ENCODE measurements at regions not wholly inside any gene's neighbourhood (a gene's known extent, or its start where the extent isn't known, plus 50 kb on each side); places are given as distances from the start of the nearest gene placed in this dataset.
A peak's percentile ranks its signal among the peaks of the same experiment; 100 is the strongest.
"Not testable (repeated sequence)": the region's sequence is repeated elsewhere in the genome, so short reads cannot be mapped to it uniquely, and the experiment has no call there.

- H3K27ac ChIP-seq (ENCODE audit: low read depth, low read length); H3K36me3 ChIP-seq (ENCODE audit: control insufficient read depth in 1 of 2, insufficient read depth in 2 of 2, low read length in 2 of 2); H3K4me3 ChIP-seq (ENCODE audit: low read depth in 1 of 2, low read length in 2 of 2); H3K9ac ChIP-seq (ENCODE audit: low read depth in 1 of 2, low read length in 2 of 2); H3K27me3 ChIP-seq (ENCODE audit: control insufficient read depth in 1 of 2, insufficient read depth in 2 of 2, low read length in 2 of 2); H3K9me3 ChIP-seq (ENCODE audit: control insufficient read depth in 1 of 2, low read length in 2 of 2); H3K4me1 ChIP-seq (ENCODE audit: control insufficient read depth in 1 of 2, insufficient read depth in 2 of 2, low read length in 2 of 2): not testable (repeated sequence)
Measured at GRCh38 chr21:32823296-32823695, 51.7 kb upstream of the PAXBP1 start.

- Histone ChIP-seq H3K9me3 (ENCODE audit: control insufficient read depth in 1 of 2, low read length in 2 of 2) (no peaks in the 10 kb centered on the region), H3K4me3 (ENCODE audit: low read depth in 1 of 2, low read length in 2 of 2) (no peak overlapping the region), H3K27me3 (ENCODE audit: control insufficient read depth in 1 of 2, insufficient read depth in 2 of 2, low read length in 2 of 2) (no peaks in the 10 kb centered on the region), H3K27ac (ENCODE audit: low read depth, low read length) (no peak overlapping the region), H3K36me3 (ENCODE audit: control insufficient read depth in 1 of 2, insufficient read depth in 2 of 2, low read length in 2 of 2) (no peaks in the 10 kb centered on the region), H3K4me1 (ENCODE audit: control insufficient read depth in 1 of 2, insufficient read depth in 2 of 2, low read length in 2 of 2) (no peaks in the 10 kb centered on the region), H3K9ac (ENCODE audit: low read depth in 1 of 2, low read length in 2 of 2) (no peak overlapping the region)
Measured at GRCh38 chr21:32824950-32825349, 53.4 kb upstream of the PAXBP1 start.

DNA sequence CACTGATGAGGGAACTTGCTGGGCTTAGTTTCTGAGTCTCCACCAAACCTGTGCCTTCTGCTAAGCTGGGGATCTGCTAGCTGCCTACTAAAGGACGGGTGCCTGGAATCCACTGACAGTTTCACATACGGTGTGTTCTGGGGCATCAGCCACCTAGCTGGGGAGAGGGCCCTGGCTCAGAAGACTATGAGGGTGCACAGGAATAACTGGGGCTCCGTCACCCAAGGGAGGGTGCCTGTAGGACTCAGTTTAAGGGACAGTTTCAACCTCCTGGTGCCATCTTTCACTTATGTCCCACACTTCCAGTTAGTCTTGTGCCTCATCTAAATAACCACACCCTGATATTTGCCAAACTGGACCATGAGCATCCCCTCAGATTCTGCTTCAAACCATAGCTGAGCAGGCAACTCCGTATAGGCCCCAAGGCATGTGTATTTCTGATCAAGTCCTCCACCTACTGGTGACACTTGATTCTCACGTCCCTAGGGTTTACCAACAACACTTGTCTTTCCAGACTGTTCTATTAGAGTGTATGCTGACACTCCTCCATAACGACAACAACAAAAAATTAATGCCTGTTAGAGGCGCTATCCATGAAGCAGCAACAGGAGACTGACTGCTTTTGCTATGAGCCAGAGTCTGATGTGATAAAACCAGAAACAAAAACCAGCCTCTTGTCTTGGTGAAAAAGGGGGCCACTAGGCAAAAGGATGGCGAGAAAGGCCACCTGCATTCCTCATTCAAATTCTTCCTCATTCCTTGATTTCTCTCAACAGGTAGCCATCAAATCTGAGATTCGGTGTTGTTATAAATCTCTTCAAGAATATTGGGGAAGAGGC is 55.0 kb upstream of the PAXBP1 start:
- Histone ChIP-seq H3K9me3 (ENCODE audit: control insufficient read depth in 1 of 2, low read length in 2 of 2) (no peaks in the 10 kb centered on the region), H3K27ac (ENCODE audit: low read depth, low read length) (no peak overlapping the region), H3K4me1 (ENCODE audit: control insufficient read depth in 1 of 2, insufficient read depth in 2 of 2, low read length in 2 of 2) (no peaks in the 10 kb centered on the region), H3K9ac (ENCODE audit: low read depth in 1 of 2, low read length in 2 of 2) (peak overlapping the region in 1 of 2 donors; percentile 15), H3K36me3 (ENCODE audit: control insufficient read depth in 1 of 2, insufficient read depth in 2 of 2, low read length in 2 of 2) (no peaks in the 10 kb centered on the region), H3K4me3 (ENCODE audit: low read depth in 1 of 2, low read length in 2 of 2) (no peak overlapping the region), H3K27me3 (ENCODE audit: control insufficient read depth in 1 of 2, insufficient read depth in 2 of 2, low read length in 2 of 2) (no peaks in the 10 kb centered on the region)

- Histone ChIP-seq H3K27me3 (ENCODE audit: control insufficient read depth in 1 of 2, insufficient read depth in 2 of 2, low read length in 2 of 2) (no peaks in the 10 kb centered on the region), H3K36me3 (ENCODE audit: control insufficient read depth in 1 of 2, insufficient read depth in 2 of 2, low read length in 2 of 2) (no peaks in the 10 kb centered on the region), H3K4me1 (ENCODE audit: control insufficient read depth in 1 of 2, insufficient read depth in 2 of 2, low read length in 2 of 2) (no peaks in the 10 kb centered on the region), H3K27ac (ENCODE audit: low read depth, low read length) (no peak overlapping the region), H3K9ac (ENCODE audit: low read depth in 1 of 2, low read length in 2 of 2) (no peak overlapping the region), H3K9me3 (ENCODE audit: control insufficient read depth in 1 of 2, low read length in 2 of 2) (no peaks in the 10 kb centered on the region), H3K4me3 (ENCODE audit: low read depth in 1 of 2, low read length in 2 of 2) (no peak overlapping the region)
Measured at GRCh38 chr21:32828908-32829307, 57.4 kb upstream of the PAXBP1 start.

- H3K9ac ChIP-seq (ENCODE audit: low read depth in 1 of 2, low read length in 2 of 2) = no peak overlapping the region
- no peaks in the 10 kb centered on the region for H3K27me3 ChIP-seq (ENCODE audit: control insufficient read depth in 1 of 2, insufficient read depth in 2 of 2, low read length in 2 of 2)
- H3K27ac ChIP-seq (ENCODE audit: low read depth, low read length) = no peak overlapping the region
- no peak overlapping the region for H3K4me3 ChIP-seq (ENCODE audit: low read depth in 1 of 2, low read length in 2 of 2)
- no peaks in the 10 kb centered on the region for H3K36me3 ChIP-seq (ENCODE audit: control insufficient read depth in 1 of 2, insufficient read depth in 2 of 2, low read length in 2 of 2)
- H3K9me3 ChIP-seq (ENCODE audit: control insufficient read depth in 1 of 2, low read length in 2 of 2) = no peaks in the 10 kb centered on the region
- no peaks in the 10 kb centered on the region for H3K4me1 ChIP-seq (ENCODE audit: control insufficient read depth in 1 of 2, insufficient read depth in 2 of 2, low read length in 2 of 2)
Measured at GRCh38 chr21:32829504-32829903, 57.9 kb upstream of the PAXBP1 start.

DNA sequence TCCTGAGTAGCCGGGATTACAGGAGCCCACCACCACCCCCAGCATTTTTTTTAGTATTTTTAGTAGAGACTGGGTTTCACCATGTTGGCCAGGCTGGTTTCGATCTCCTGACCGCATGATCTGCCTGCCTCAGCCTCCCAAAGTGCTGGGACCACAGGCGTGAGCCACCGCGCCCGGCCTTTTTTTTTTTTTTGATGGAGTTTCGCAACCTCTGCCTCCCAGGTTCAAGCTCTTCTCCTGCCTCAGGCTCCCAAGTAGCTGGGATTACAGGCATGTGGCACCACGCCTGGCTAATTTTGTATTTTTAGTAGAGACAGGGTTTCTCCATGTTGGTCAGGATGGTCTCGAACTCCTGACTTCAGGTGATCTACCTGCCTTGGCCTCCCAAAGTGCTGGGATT is 60.2 kb upstream of the PAXBP1 start:
- not testable (repeated sequence) for H3K4me1 ChIP-seq (ENCODE audit: control insufficient read depth in 1 of 2, insufficient read depth in 2 of 2, low read length in 2 of 2)

GRCh38 chr21:32834211-32834915 is 62.8 kb upstream of the PAXBP1 start:
- Histone ChIP-seq H3K9me3 (ENCODE audit: control insufficient read depth in 1 of 2, low read length in 2 of 2) (no peaks in the 10 kb centered on the region), H3K27ac (ENCODE audit: low read depth, low read length) (no peak overlapping the region), H3K9ac (ENCODE audit: low read depth in 1 of 2, low read length in 2 of 2) (no peak overlapping the region), H3K4me3 (ENCODE audit: low read depth in 1 of 2, low read length in 2 of 2) (no peak overlapping the region), H3K36me3 (ENCODE audit: control insufficient read depth in 1 of 2, insufficient read depth in 2 of 2, low read length in 2 of 2) (no peaks in the 10 kb centered on the region), H3K27me3 (ENCODE audit: control insufficient read depth in 1 of 2, insufficient read depth in 2 of 2, low read length in 2 of 2) (peaks cover 0 to 6% of the 10 kb centered on the region in 2 donors), H3K4me1 (ENCODE audit: control insufficient read depth in 1 of 2, insufficient read depth in 2 of 2, low read length in 2 of 2) (no peaks in the 10 kb centered on the region)

More for the DNA sequence above, 60.2 kb upstream of the PAXBP1 start:
- not testable (repeated sequence) for H3K9ac ChIP-seq (ENCODE audit: low read depth in 1 of 2, low read length in 2 of 2); H3K27me3 ChIP-seq (ENCODE audit: control insufficient read depth in 1 of 2, insufficient read depth in 2 of 2, low read length in 2 of 2); H3K9me3 ChIP-seq (ENCODE audit: control insufficient read depth in 1 of 2, low read length in 2 of 2); H3K4me3 ChIP-seq (ENCODE audit: low read depth in 1 of 2, low read length in 2 of 2); H3K36me3 ChIP-seq (ENCODE audit: control insufficient read depth in 1 of 2, insufficient read depth in 2 of 2, low read length in 2 of 2); H3K27ac ChIP-seq (ENCODE audit: low read depth, low read length)

GRCh38 chr21:32834916-32835235 is 63.3 kb upstream of the PAXBP1 start:
- no peaks in the 10 kb centered on the region for H3K4me1 ChIP-seq (ENCODE audit: control insufficient read depth in 1 of 2, insufficient read depth in 2 of 2, low read length in 2 of 2)
- H3K27me3 ChIP-seq (ENCODE audit: control insufficient read depth in 1 of 2, insufficient read depth in 2 of 2, low read length in 2 of 2) = peaks cover 0 to 6% of the 10 kb centered on the region in 2 donors
- no peak overlapping the region for H3K27ac ChIP-seq (ENCODE audit: low read depth, low read length)
- H3K9ac ChIP-seq (ENCODE audit: low read depth in 1 of 2, low read length in 2 of 2) = no peak overlapping the region
- no peaks in the 10 kb centered on the region for H3K36me3 ChIP-seq (ENCODE audit: control insufficient read depth in 1 of 2, insufficient read depth in 2 of 2, low read length in 2 of 2)
- no peaks in the 10 kb centered on the region for H3K9me3 ChIP-seq (ENCODE audit: control insufficient read depth in 1 of 2, low read length in 2 of 2)
- H3K4me3 ChIP-seq (ENCODE audit: low read depth in 1 of 2, low read length in 2 of 2) = no peak overlapping the region

GRCh38 chr21:32842146-32842545 is 70.6 kb upstream of the PAXBP1 start:
- H3K9me3 ChIP-seq (ENCODE audit: control insufficient read depth in 1 of 2, low read length in 2 of 2) = no peaks in the 10 kb centered on the region

GRCh38 chr21:32843561-32843960 is 72.0 kb upstream of the PAXBP1 start:
- H3K27ac ChIP-seq (ENCODE audit: low read depth, low read length) = no peak overlapping the region
- H3K4me1 ChIP-seq (ENCODE audit: control insufficient read depth in 1 of 2, insufficient read depth in 2 of 2, low read length in 2 of 2) = no peaks in the 10 kb centered on the region
- H3K4me3 ChIP-seq (ENCODE audit: low read depth in 1 of 2, low read length in 2 of 2) = no peak overlapping the region
- H3K27me3 ChIP-seq (ENCODE audit: control insufficient read depth in 1 of 2, insufficient read depth in 2 of 2, low read length in 2 of 2) = peaks cover 5 to 6% of the 10 kb centered on the region in 2 donors
- no peak overlapping the region for H3K9ac ChIP-seq (ENCODE audit: low read depth in 1 of 2, low read length in 2 of 2)
- no peaks in the 10 kb centered on the region for H3K9me3 ChIP-seq (ENCODE audit: control insufficient read depth in 1 of 2, low read length in 2 of 2)
- no peaks in the 10 kb centered on the region for H3K36me3 ChIP-seq (ENCODE audit: control insufficient read depth in 1 of 2, insufficient read depth in 2 of 2, low read length in 2 of 2)

More at GRCh38 chr21:32842146-32842545, 70.6 kb upstream of the PAXBP1 start:
- H3K9ac ChIP-seq (ENCODE audit: low read depth in 1 of 2, low read length in 2 of 2) = no peak overlapping the region
- H3K27ac ChIP-seq (ENCODE audit: low read depth, low read length) = no peak overlapping the region
- H3K27me3 ChIP-seq (ENCODE audit: control insufficient read depth in 1 of 2, insufficient read depth in 2 of 2, low read length in 2 of 2) = peaks cover 0 to 6% of the 10 kb centered on the region in 2 donors
- H3K4me1 ChIP-seq (ENCODE audit: control insufficient read depth in 1 of 2, insufficient read depth in 2 of 2, low read length in 2 of 2) = no peaks in the 10 kb centered on the region
- no peaks in the 10 kb centered on the region for H3K36me3 ChIP-seq (ENCODE audit: control insufficient read depth in 1 of 2, insufficient read depth in 2 of 2, low read length in 2 of 2)
- no peak overlapping the region for H3K4me3 ChIP-seq (ENCODE audit: low read depth in 1 of 2, low read length in 2 of 2)

Data from duodenal mucosa (tissue), 2 donors.